ENCODE measurements at regions not wholly inside any gene's neighbourhood (a gene's known extent, or its start where the extent isn't known, plus 50 kb on each side); places are given as distances from the start of the nearest gene placed in this dataset.
"Not testable (repeated sequence)": the region's sequence is repeated elsewhere in the genome, so short reads cannot be mapped to it uniquely, and the experiment has no call there.

GRCh38 chr16:26983426-26983825, 83.3 kb upstream of the C16orf82 start:
- no peak for DNase-seq (ENCODE audit: low read depth)

GRCh38 chr16:26985100-26986065, 81.3 kb upstream of the C16orf82 start:
- no peak for DNase-seq (ENCODE audit: low read depth)

- DNase-seq (ENCODE audit: low read depth), result no peak
Observed at GRCh38 chr16:26987597-26988010, 79.1 kb upstream of the C16orf82 start.

GRCh38 chr16:26988186-26988585, 78.5 kb upstream of the C16orf82 start:
- DNase-seq (ENCODE audit: low read depth), result no peak

GRCh38 chr16:26990384-26991120, 76.2 kb upstream of the C16orf82 start:
- DNase-seq (ENCODE audit: low read depth), result not testable (repeated sequence)

- DNase-seq (ENCODE audit: low read depth), result no peak
Observed at GRCh38 chr16:26992666-26993349, 73.9 kb upstream of the C16orf82 start.

GRCh38 chr16:26993511-26993910, 73.2 kb upstream of the C16orf82 start:
- DNase-seq (ENCODE audit: low read depth), result no peak

GRCh38 chr16:26993963-26994362, 72.8 kb upstream of the C16orf82 start:
- DNase-seq (ENCODE audit: low read depth), result no peak

- DNase-seq (ENCODE audit: low read depth), result no peak
Observed at GRCh38 chr16:26995522-26995921, 71.2 kb upstream of the C16orf82 start.

- no peak for DNase-seq (ENCODE audit: low read depth)
Observed at GRCh38 chr16:27005386-27005785, 61.3 kb upstream of the C16orf82 start.
